ENCODE measurements at regions not wholly inside any gene's neighbourhood (a gene's known extent, or its start where the extent isn't known, plus 50 kb on each side); places are given as distances from the start of the nearest gene placed in this dataset.

GRCh38 chr16:5665834-5666233 is 568.2 kb upstream of the EEF2KMT start:
- Histone ChIP-seq H3K36me3 (ENCODE audit: control insufficient read depth in 3 of 3, insufficient read depth in 2 of 3, low read depth in 1 of 3, low read length in 3 of 3) (no peaks in the 10 kb centered on the region), H3K27me3 (ENCODE audit: control insufficient read depth in 3 of 3, insufficient read depth in 3 of 3, low read length in 3 of 3) (no peaks in the 10 kb centered on the region), H3K4me3 (ENCODE audit: low read depth in 1 of 3, low read length in 3 of 3) (no peak overlapping the region), H3K27ac (ENCODE audit: low read depth in 1 of 3, low read length in 2 of 3) (no peak overlapping the region), H3K9me3 (ENCODE audit: control insufficient read depth in 2 of 2, insufficient read depth in 1 of 2, low read depth in 1 of 2, low read length in 1 of 2) (no peaks in the 10 kb centered on the region), H3K4me1 (ENCODE audit: control insufficient read depth in 3 of 3, insufficient read depth in 2 of 3, low read depth in 1 of 3, low read length in 2 of 3) (no peaks in the 10 kb centered on the region)
- WGBS, 3 donors, result 62 to 84% (median 79%) methylated on average over 11 of the region's 11 CpGs
- DNase-seq, result no peak
- no peak for FAIRE-seq

GRCh38 chr16:5653789-5654188 is 556.2 kb upstream of the EEF2KMT start:
- Histone ChIP-seq H3K27me3 (ENCODE audit: control insufficient read depth in 3 of 3, insufficient read depth in 3 of 3, low read length in 3 of 3) (no peaks in the 10 kb centered on the region), H3K9me3 (ENCODE audit: control insufficient read depth in 2 of 2, insufficient read depth in 1 of 2, low read depth in 1 of 2, low read length in 1 of 2) (no peaks in the 10 kb centered on the region), H3K27ac (ENCODE audit: low read depth in 1 of 3, low read length in 2 of 3) (no peak overlapping the region), H3K4me3 (ENCODE audit: low read depth in 1 of 3, low read length in 3 of 3) (no peak overlapping the region), H3K36me3 (ENCODE audit: control insufficient read depth in 3 of 3, insufficient read depth in 2 of 3, low read depth in 1 of 3, low read length in 3 of 3) (no peaks in the 10 kb centered on the region), H3K4me1 (ENCODE audit: control insufficient read depth in 3 of 3, insufficient read depth in 2 of 3, low read depth in 1 of 3, low read length in 2 of 3) (no peaks in the 10 kb centered on the region)
- WGBS, 3 donors, result 59 to 62% (median 61%) methylated on average over 11 of the region's 11 CpGs
- no peak for FAIRE-seq
- DNase-seq, result no peak

- DNase-seq, result no peak
- H3K4me3 ChIP-seq (ENCODE audit: low read depth in 1 of 3, low read length in 3 of 3), result no peak overlapping the region
- H3K36me3 ChIP-seq (ENCODE audit: control insufficient read depth in 3 of 3, insufficient read depth in 2 of 3, low read depth in 1 of 3, low read length in 3 of 3), result no peaks in the 10 kb centered on the region
- no peak overlapping the region for H3K27ac ChIP-seq (ENCODE audit: low read depth in 1 of 3, low read length in 2 of 3)
- H3K27me3 ChIP-seq (ENCODE audit: control insufficient read depth in 3 of 3, insufficient read depth in 3 of 3, low read length in 3 of 3), result no peaks in the 10 kb centered on the region
- H3K4me1 ChIP-seq (ENCODE audit: control insufficient read depth in 3 of 3, insufficient read depth in 2 of 3, low read depth in 1 of 3, low read length in 2 of 3), result no peaks in the 10 kb centered on the region
- no peak for FAIRE-seq
- H3K9me3 ChIP-seq (ENCODE audit: control insufficient read depth in 2 of 2, insufficient read depth in 1 of 2, low read depth in 1 of 2, low read length in 1 of 2), result no peaks in the 10 kb centered on the region
- WGBS, 3 donors, result 88 to 92% (median 91%) methylated on average over 10 of the region's 10 CpGs
Measured at GRCh38 chr16:5653041-5653440, 555.4 kb upstream of the EEF2KMT start.

GRCh38 chr16:5649762-5650743 is 552.5 kb upstream of the EEF2KMT start:
- 36 to 52% (median 45%) methylated on average over 19 to 22 of the region's 22 CpGs for WGBS, 3 donors
- H3K4me3 ChIP-seq (ENCODE audit: low read depth in 1 of 3, low read length in 3 of 3), result no peak overlapping the region
- no peaks in the 10 kb centered on the region for H3K9me3 ChIP-seq (ENCODE audit: control insufficient read depth in 2 of 2, insufficient read depth in 1 of 2, low read depth in 1 of 2, low read length in 1 of 2)
- DNase-seq (no peak), FAIRE-seq (no peak)
- no peaks in the 10 kb centered on the region for H3K4me1 ChIP-seq (ENCODE audit: control insufficient read depth in 3 of 3, insufficient read depth in 2 of 3, low read depth in 1 of 3, low read length in 2 of 3)
- H3K27ac ChIP-seq (ENCODE audit: low read depth in 1 of 3, low read length in 2 of 3), result no peak overlapping the region
- no peaks in the 10 kb centered on the region for H3K36me3 ChIP-seq (ENCODE audit: control insufficient read depth in 3 of 3, insufficient read depth in 2 of 3, low read depth in 1 of 3, low read length in 3 of 3)
- H3K27me3 ChIP-seq (ENCODE audit: control insufficient read depth in 3 of 3, insufficient read depth in 3 of 3, low read length in 3 of 3), result no peaks in the 10 kb centered on the region

GRCh38 chr16:5647051-5647450 is 549.5 kb upstream of the EEF2KMT start:
- no peak for FAIRE-seq
- 52 to 77% (median 74%) methylated on average over 1 of the region's 1 CpG for WGBS, 3 donors
- no peaks in the 10 kb centered on the region for H3K36me3 ChIP-seq (ENCODE audit: control insufficient read depth in 3 of 3, insufficient read depth in 2 of 3, low read depth in 1 of 3, low read length in 3 of 3)

GRCh38 chr16:5643855-5644531 is 546.4 kb upstream of the EEF2KMT start:
- H3K27me3 ChIP-seq (ENCODE audit: control insufficient read depth in 3 of 3, insufficient read depth in 3 of 3, low read length in 3 of 3), result no peaks in the 10 kb centered on the region
- H3K4me3 ChIP-seq (ENCODE audit: low read depth in 1 of 3, low read length in 3 of 3), result no peak overlapping the region
- DNase-seq (no peak), FAIRE-seq (no peak)
- H3K9me3 ChIP-seq (ENCODE audit: control insufficient read depth in 2 of 2, insufficient read depth in 1 of 2, low read depth in 1 of 2, low read length in 1 of 2), result no peaks in the 10 kb centered on the region
- H3K36me3 ChIP-seq (ENCODE audit: control insufficient read depth in 3 of 3, insufficient read depth in 2 of 3, low read depth in 1 of 3, low read length in 3 of 3), result no peaks in the 10 kb centered on the region
- H3K27ac ChIP-seq (ENCODE audit: low read depth in 1 of 3, low read length in 2 of 3), result no peak overlapping the region
- WGBS, 3 donors, result 84 to 89% (median 88%) methylated on average over 10 of the region's 10 CpGs
- no peaks in the 10 kb centered on the region for H3K4me1 ChIP-seq (ENCODE audit: control insufficient read depth in 3 of 3, insufficient read depth in 2 of 3, low read depth in 1 of 3, low read length in 2 of 3)

More at GRCh38 chr16:5647051-5647450, 549.5 kb upstream of the EEF2KMT start:
- no peak overlapping the region for H3K4me3 ChIP-seq (ENCODE audit: low read depth in 1 of 3, low read length in 3 of 3)
- H3K27ac ChIP-seq (ENCODE audit: low read depth in 1 of 3, low read length in 2 of 3), result no peak overlapping the region
- H3K27me3 ChIP-seq (ENCODE audit: control insufficient read depth in 3 of 3, insufficient read depth in 3 of 3, low read length in 3 of 3), result no peaks in the 10 kb centered on the region
- no peaks in the 10 kb centered on the region for H3K9me3 ChIP-seq (ENCODE audit: control insufficient read depth in 2 of 2, insufficient read depth in 1 of 2, low read depth in 1 of 2, low read length in 1 of 2)
- no peak for DNase-seq
- no peaks in the 10 kb centered on the region for H3K4me1 ChIP-seq (ENCODE audit: control insufficient read depth in 3 of 3, insufficient read depth in 2 of 3, low read depth in 1 of 3, low read length in 2 of 3)

- WGBS, 3 donors, result 33 to 54% (median 38%) methylated on average over 6 of the region's 6 CpGs
- no peaks in the 10 kb centered on the region for H3K27me3 ChIP-seq (ENCODE audit: control insufficient read depth in 3 of 3, insufficient read depth in 3 of 3, low read length in 3 of 3)
- FAIRE-seq, result no peak
- no peak for DNase-seq
- H3K27ac ChIP-seq (ENCODE audit: low read depth in 1 of 3, low read length in 2 of 3), result no peak overlapping the region
- no peaks in the 10 kb centered on the region for H3K36me3 ChIP-seq (ENCODE audit: control insufficient read depth in 3 of 3, insufficient read depth in 2 of 3, low read depth in 1 of 3, low read length in 3 of 3)
- H3K4me3 ChIP-seq (ENCODE audit: low read depth in 1 of 3, low read length in 3 of 3), result no peak overlapping the region
- no peaks in the 10 kb centered on the region for H3K9me3 ChIP-seq (ENCODE audit: control insufficient read depth in 2 of 2, insufficient read depth in 1 of 2, low read depth in 1 of 2, low read length in 1 of 2)
- no peaks in the 10 kb centered on the region for H3K4me1 ChIP-seq (ENCODE audit: control insufficient read depth in 3 of 3, insufficient read depth in 2 of 3, low read depth in 1 of 3, low read length in 2 of 3)
Measured at GRCh38 chr16:5642436-5642835, 544.8 kb upstream of the EEF2KMT start.

GRCh38 chr16:5642011-5642410 is 544.4 kb upstream of the EEF2KMT start:
- no peaks in the 10 kb centered on the region for H3K36me3 ChIP-seq (ENCODE audit: control insufficient read depth in 3 of 3, insufficient read depth in 2 of 3, low read depth in 1 of 3, low read length in 3 of 3)
- H3K27ac ChIP-seq (ENCODE audit: low read depth in 1 of 3, low read length in 2 of 3), result no peak overlapping the region
- H3K9me3 ChIP-seq (ENCODE audit: control insufficient read depth in 2 of 2, insufficient read depth in 1 of 2, low read depth in 1 of 2, low read length in 1 of 2), result no peaks in the 10 kb centered on the region
- H3K4me1 ChIP-seq (ENCODE audit: control insufficient read depth in 3 of 3, insufficient read depth in 2 of 3, low read depth in 1 of 3, low read length in 2 of 3), result no peaks in the 10 kb centered on the region
- H3K27me3 ChIP-seq (ENCODE audit: control insufficient read depth in 3 of 3, insufficient read depth in 3 of 3, low read length in 3 of 3), result no peaks in the 10 kb centered on the region
- 10 to 32% (median 23%) methylated on average over 6 of the region's 6 CpGs for WGBS, 3 donors
- FAIRE-seq (no peak), DNase-seq (no peak)
- H3K4me3 ChIP-seq (ENCODE audit: low read depth in 1 of 3, low read length in 3 of 3), result no peak overlapping the region

Measured in small intestine (tissue), 7 donors.